Ramos (cell line): ENCODE measurements at regions not wholly inside any gene's neighbourhood (a gene's known extent, or its start where the extent isn't known, plus 50 kb on each side); places are given as distances from the start of the nearest gene placed in this dataset.
"Not testable (repeated sequence)": the region's sequence is repeated elsewhere in the genome, so short reads cannot be mapped to it uniquely, and the experiment has no call there.

Experiments used
- in situ Hi-C: fragments of 300-500 bp; cut with MboI; formaldehyde crosslinking; loops from one replicate; pipeline ENCODE4 v1.14.3; 2022; ENCODE audit warnings: low sequenced_read_pairs; ENCODE audit not compliant: unreplicated experiment

GRCh38 chr1:5616366-5617178, 375.7 kb downstream of the NPHP4 start:
- in situ Hi-C loops = no loop called here

DNA sequence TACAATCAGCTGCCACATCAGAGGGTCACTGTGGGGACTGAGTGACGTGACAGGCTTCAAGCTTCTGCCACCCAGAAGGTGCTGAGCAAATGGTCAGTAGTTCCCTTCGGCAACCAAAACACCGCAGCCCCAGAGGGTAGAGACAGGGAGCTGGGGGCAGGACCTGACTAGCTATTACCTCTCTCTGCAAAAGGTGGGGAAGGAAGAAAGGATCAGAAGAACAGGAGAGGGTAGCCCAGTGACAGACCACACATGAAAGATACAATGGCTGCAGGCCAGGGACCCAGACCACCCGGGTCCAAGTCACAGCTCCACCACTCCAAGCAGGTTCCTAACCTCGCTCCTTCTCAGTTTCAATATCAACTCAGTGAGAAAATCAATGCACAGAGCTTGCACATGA, 377.1 kb downstream of the NPHP4 start:
- in situ Hi-C loops = no loop called here

DNA sequence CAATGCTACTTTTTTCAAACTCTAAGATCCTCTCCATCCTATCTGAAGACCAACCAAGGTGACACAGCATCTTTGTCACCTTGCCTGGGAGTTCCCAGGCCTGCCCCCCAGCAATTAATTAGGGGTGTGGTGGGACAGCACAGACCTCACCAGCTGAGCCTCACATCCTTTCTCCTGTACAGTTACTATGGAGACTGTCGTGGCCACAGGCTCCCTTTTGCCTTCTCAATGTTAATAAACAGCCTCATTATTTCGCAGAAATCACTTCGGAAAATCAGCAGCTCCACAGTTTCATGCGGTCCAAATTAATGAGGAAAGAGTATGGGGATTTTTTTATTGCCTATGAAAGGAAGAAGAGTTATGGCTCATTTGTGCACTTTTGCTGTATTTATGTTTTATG, 378.3 kb downstream of the NPHP4 start:
- in situ Hi-C loops = no loop called here

- in situ Hi-C loops = no loop called here
Observed at GRCh38 chr1:5611851-5612250, 380.4 kb downstream of the NPHP4 start.

GRCh38 chr1:5611431-5611830, 380.8 kb downstream of the NPHP4 start:
- in situ Hi-C loops = no loop called here

DNA sequence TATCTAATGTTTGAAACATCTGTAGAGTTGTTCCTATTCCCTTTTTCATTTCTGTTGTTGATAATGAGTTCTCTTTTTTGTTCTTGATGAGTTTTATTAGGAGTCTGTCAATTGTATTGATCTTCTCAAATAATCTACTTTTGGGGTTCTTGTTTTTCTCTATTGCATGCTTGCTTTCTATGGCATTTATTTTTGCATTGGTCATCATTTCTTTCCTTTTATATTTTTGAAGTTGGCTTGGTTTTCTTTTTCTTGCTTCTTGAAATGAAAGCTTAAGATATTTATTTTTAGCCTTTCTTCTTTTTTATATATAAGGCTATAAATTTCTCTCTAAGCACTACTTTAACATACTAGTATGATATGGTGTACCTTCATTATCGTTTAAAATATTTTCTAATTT, 381.8 kb downstream of the NPHP4 start:
- in situ Hi-C loops = no loop called here

DNA sequence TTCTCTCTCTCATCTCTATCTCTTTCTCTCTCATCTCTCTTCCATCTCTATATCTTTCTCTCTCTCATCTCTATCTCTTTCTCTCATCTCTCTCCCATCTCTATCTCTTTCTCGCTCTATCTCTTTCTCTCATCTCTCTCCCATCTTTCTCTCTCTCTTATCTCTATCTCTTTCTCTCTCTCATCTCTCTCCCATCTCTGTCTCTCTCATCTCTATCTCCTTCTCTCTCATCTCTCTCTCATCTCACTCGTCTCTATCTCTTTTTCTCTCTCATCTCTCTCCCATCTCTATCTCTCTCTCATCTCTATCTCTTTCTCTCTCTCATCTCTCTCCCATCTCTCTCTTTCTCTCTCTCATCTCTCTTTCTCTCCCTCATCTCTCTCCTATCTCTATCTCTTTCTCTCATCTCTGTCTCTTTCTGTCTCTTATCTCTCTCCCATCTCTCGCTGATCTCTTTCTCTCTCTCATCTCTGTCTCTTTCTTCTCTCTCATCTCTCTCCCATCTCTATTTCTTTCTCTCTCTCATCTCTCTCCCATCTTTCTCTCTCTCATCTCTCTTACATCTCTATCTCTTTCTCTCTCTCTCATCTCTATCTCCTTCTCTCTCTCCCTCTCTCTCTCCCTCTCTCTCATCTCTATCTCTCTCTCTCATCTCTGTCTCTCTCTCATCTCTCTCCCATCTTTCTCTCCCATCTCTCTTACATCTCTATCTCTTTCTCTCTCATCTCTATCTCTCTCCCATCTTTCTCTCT, 388.7 kb downstream of the NPHP4 start:
- in situ Hi-C loops = no loop called here

DNA sequence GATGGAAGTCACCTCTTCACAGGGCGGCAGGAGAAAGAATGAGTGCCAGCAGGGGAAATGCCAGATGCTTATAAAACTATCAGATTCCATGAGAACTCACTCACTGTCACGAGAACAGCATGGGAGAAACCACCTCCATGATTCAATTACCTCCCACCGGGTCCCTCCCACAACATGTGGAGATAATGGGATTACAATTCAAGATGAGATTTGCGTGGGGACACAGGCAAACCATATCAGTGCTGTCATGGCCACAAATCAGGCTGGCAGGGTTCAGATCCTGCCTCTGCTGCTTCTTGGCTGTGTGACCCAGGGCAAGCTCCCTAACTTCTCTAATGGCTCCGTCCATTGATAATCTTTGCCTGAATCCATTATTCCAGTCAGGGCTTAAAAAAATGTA, 389.5 kb downstream of the NPHP4 start:
- in situ Hi-C loops = not testable (repeated sequence)

DNA sequence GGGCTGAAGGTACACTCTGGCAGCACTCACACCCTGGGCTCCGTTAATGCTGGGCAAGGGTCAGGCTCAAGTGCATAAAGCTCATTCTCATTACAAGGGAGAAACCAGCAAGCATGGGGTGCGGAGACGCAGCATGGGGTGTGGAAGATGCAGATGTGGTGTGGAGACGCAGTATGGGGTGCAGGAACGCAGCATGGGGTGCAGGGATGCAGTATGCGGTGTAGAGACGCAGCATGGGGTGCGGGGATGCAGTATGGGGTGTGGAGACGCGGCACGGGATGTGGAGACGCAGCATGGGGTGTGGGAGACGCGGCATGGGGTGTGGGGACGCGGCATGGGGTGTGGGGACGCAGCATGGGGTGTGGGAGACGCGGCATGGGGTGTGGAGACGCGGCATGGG, 390.7 kb downstream of the NPHP4 start:
- in situ Hi-C loops = no loop called here

DNA sequence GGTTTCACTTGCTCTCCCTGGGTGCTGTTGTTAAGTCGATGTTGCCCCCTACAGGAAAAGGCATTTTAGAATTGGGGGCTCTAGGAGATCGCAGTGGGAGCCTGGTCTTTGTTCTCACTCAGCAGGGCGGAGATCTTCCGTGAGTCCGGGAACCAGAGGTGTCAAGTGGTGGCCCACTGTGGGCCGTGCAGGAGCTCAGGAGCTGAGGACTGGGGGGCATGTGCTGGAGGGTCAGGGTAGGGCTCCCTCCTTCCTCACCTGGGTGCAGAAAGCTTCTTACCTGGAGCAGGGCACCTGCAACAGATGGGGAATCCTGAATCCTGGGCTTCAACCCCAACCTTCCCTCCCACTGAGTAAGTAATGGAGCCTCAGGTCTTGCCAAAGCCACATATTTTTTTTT, 392.7 kb downstream of the NPHP4 start:
- in situ Hi-C loops = no loop called here

DNA sequence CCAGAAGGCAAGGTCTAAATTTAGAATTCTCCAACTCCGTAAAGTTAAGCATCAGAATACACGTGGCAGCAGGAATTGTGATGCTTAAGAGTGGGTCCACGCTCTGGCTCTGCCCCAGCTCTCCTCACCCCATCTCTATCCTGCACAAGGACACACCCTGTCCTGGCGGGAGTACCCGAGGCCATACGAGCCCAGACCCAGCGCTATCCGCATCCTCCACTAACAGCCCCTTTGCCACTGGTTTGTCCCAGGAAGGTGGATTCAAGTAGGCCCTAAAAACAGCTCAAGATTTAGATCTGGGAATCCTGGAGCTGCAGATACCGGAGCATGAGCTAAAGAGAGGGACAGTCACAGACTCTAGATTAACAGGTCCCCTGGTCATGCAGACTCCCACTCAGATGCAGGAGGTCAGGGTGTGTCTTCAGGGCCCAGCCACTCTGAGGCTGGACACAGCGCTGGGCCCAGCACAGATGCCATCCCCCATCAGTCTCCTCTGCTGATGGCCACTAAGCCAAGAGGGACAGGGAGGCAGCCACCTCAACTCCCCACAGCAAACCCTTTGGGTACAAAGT, 393.3 kb downstream of the NPHP4 start:
- in situ Hi-C loops = no loop called here

GRCh38 chr1:5597991-5598823, 394.0 kb downstream of the NPHP4 start:
- in situ Hi-C loops = no loop called here

DNA sequence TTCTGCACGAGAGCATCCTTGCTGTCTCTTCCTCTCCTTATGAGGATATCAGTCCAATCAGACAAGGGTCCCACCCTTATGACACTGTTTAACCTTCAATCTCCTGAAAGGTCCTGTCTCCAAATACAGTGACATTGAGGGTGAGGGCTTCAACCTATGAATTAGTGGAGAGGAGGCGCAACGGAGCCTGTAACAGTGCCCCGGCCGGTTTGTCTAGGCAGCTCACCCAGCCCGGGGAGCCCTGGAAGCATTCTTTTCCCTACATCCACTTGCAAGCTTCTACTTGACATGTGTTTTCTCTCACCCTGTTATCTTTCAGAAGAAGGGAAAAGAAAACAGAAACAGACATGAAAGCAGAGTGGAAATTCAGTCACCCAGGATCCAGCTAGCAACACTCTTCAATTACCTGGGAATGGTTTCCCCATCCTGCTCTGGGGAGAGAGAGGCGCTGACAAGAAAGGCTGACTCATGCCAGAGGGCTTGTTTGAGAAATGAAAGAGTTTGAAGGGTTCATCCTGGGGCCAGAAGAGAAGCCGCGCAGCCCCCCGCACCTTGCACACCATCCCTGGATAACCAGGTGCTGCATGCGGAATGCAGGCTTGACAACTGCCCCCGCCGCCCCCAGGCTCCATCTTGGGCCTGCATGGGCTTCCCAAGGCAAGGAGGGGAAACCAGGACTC, 394.9 kb downstream of the NPHP4 start:
- in situ Hi-C loops = no loop called here

- in situ Hi-C loops = no loop called here
Observed at GRCh38 chr1:5596651-5597050, 395.6 kb downstream of the NPHP4 start.

DNA sequence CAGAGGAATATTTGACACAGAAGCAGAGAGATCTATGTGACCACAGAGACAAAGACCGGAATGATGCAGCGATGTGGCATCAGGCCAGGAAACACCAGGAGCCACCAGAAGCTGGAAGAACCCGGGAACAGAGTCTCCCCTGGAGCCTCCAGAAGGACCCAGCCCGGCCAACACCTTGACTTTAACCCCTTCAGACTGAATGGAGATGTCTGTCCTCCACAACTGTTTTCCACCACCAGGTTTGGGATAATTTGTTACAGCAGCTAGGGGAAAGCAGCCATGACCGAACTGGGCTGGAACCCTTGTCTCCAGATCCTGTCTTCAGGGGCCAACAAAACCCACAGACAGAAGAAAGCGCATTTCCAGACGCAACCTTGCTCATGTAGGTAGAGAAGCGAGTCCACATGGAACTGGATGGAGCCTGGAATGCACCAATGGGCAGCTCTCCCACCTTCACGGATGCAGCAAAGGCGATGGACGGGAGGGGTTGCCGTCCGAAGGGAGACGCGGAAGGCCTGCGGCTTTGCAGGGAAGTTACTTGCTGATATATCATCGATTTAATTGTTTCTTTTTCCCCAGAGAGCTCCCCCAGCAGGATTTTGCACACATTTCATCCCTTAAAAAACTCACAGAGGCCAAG, 396.6 kb downstream of the NPHP4 start:
- in situ Hi-C loops = no loop called here

GRCh38 chr1:5594056-5594956, 397.9 kb downstream of the NPHP4 start:
- in situ Hi-C loops = no loop called here

GRCh38 chr1:5590717-5591116, 401.5 kb downstream of the NPHP4 start:
- in situ Hi-C loops = no loop called here

DNA sequence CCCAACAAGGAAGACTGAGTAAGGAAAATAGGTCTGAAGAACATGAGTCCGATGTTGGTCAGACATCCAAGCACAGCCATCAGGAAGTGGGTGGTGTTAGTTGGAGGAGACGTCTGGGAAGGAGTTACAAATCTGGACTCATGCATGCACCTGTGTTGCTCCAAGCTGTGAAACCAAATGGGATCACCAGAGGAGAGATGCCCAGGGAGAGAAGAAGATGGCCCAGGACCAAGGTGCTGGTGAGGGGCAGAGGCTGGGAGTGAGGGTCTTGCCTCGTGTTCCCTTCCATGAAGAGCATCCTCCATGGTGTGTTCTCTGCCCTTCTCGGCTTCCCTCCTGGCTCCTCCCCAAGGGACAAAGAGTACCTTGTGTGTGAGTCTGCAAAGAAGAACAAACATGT, 405.6 kb downstream of the NPHP4 start:
- in situ Hi-C loops = no loop called here

DNA sequence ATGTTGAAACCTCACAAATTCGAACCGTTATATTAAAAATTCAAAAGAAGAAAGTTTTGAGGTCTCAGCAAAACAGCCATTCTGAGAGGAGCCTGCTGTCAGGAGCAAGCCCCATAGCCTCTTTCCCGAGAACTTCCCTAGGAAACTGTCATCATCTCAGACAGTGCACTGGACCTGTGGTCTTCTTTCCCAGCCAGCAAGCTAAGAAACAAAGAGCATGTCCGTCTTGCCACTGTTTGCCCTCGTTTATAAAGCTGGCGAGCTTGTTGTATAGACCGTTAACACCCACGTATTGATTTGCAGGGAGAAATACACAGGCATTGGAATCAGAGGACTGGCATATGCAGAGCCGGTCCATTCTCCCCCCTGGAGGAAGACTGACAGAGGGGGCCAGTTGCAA, 407.0 kb downstream of the NPHP4 start:
- in situ Hi-C loops = no loop called here
